Breast epithelium (tissue), 4 donors: ENCODE measurements at regions not wholly inside any gene's neighbourhood (a gene's known extent, or its start where the extent isn't known, plus 50 kb on each side); places are given as distances from the start of the nearest gene placed in this dataset.

Source experiments
- DNase-seq, 2 donors: peaks; one replicate each; pipeline ENCODE4 v3.0.0-alpha.2; 2019; ENCODE audit warnings: low spot score in 2 of 2
- H3K27ac ChIP-seq, 2 donors: fragments of 200-600 bp; sonication (generic) in 1 of 2; one replicate each; pipeline ENCODE4 v1.5.1; 2016 to 2019; ENCODE audit warnings: mild to moderate bottlenecking in 1 of 2
- H3K27me3 ChIP-seq, 2 donors: fragments of 200-600 bp; sonication (generic) in 1 of 2; one replicate each; pipeline versions ENCODE4 v1.5.1 to v1.6.0; 2017 to 2019; ENCODE audit warnings: control low read depth in 1 of 2, mild to moderate bottlenecking in 1 of 2
- H3K36me3 ChIP-seq: fragments of 200-600 bp; one replicate; pipeline ENCODE4 v1.5.1; 2019
- H3K4me1 ChIP-seq, 2 donors: fragments of 200-600 bp; sonication (generic); one replicate each; pipeline ENCODE4 v1.5.1; 2016 to 2019; ENCODE audit warnings: control low read depth in 1 of 2
- H3K4me3 ChIP-seq, 3 donors: fragments of 200-600 bp; sonication (generic); 1 replicate in 2 of 3; 2 replicates in 1 of 3; pipeline ENCODE4 v1.5.1; 2016 to 2019; ENCODE audit warnings: mild to moderate bottlenecking in 3 of 3, moderate library complexity in 2 of 3
- H3K9me3 ChIP-seq, 2 donors: fragments of 200-600 bp; sonication (generic) in 1 of 2; one replicate each; pipeline ENCODE4 v1.5.1; 2016 to 2019; ENCODE audit warnings: control low read depth in 1 of 2
- POLR2A ChIP-seq: fragments of 450-650 bp; IDR thresholded peaks from one replicate; pipeline ENCODE4 v1.6.1; 2016; ENCODE audit warnings: antibody characterized with exemption, mild to moderate bottlenecking, moderate library complexity
- POLR2AphosphoS5 ChIP-seq, 3 donors: sonication (generic); formaldehyde crosslinking; IDR thresholded peaks; one replicate each; pipeline ENCODE4 v1.6.1; 2017; ENCODE audit warnings: antibody characterized with exemption in 3 of 3
- intact Hi-C: fragments of 100-400 bp; cut with DNase I; formaldehyde crosslinking; loops from one replicate; pipeline ENCODE4 v1.15.1; 2023; ENCODE audit warnings: low total_unique reads
- TF ChIP-seq, protein P1 (sequence below), 3 donors: fragments of 450-650 bp; IDR thresholded peaks; one replicate each; pipeline ENCODE4 v1.5.1; 2016 to 2017; ENCODE audit warnings: antibody characterized with exemption in 3 of 3, mild to moderate bottlenecking in 3 of 3, moderate library complexity in 3 of 3

DNA sequence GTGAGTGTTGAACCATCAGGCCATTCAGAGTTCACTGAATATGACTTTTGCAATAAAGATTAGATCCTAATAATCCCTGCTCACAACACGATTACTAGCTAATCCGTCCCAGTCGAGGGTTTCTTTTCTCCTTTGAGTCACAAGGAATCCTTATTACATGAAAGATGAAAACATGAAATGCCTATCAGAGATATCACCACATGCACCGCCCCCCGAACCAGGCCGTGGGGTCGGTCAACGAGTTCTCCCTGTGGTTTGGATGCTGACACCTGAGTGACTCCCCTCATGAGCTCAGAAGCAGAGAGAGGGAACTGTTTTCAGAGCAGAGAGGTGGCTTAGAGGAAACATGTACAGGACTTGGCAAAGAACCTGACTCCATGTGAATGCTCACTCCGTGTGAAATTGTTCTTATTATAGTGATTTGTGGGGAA lies 263.3 kb downstream of the ETS1 start:
- Histone ChIP-seq H3K4me3 (no peak overlapping the region), H3K4me1 (no peaks in the 10 kb centered on the region), H3K36me3 (no peaks in the 10 kb centered on the region), H3K27ac (no peak overlapping the region), H3K27me3 (no peaks in the 10 kb centered on the region), H3K9me3 (no peaks in the 10 kb centered on the region)
- no peak for DNase-seq
- TF ChIP-seq POLR2A (no peak), POLR2AphosphoS5 (IDR thresholded peaks at IDR 0.05) (no peak)
- TF ChIP-seq, protein P1, sequence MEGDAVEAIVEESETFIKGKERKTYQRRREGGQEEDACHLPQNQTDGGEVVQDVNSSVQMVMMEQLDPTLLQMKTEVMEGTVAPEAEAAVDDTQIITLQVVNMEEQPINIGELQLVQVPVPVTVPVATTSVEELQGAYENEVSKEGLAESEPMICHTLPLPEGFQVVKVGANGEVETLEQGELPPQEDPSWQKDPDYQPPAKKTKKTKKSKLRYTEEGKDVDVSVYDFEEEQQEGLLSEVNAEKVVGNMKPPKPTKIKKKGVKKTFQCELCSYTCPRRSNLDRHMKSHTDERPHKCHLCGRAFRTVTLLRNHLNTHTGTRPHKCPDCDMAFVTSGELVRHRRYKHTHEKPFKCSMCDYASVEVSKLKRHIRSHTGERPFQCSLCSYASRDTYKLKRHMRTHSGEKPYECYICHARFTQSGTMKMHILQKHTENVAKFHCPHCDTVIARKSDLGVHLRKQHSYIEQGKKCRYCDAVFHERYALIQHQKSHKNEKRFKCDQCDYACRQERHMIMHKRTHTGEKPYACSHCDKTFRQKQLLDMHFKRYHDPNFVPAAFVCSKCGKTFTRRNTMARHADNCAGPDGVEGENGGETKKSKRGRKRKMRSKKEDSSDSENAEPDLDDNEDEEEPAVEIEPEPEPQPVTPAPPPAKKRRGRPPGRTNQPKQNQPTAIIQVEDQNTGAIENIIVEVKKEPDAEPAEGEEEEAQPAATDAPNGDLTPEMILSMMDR (IDR thresholded peaks at IDR 0.05): no peak
- intact Hi-C loops: no loop called here

DNA sequence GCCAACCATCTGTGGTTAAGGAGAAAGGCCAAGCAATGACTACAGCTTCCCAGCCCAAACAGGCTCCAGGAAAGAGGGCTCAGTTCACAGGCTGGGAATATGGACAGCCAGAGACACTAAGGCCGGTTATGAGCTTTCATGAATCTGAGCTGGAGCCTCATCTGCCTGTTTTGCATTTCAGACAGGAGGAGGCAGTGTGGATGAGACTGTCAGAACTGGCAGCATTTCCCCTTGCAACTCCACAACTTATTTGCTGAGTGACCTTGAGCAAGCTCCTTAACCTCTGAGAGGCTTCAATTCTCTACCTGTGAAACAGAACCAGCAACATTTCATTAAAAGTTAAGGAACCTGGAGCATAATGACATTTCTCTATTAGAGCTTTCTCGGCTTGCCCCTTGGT lies 264.0 kb downstream of the ETS1 start:
- Histone ChIP-seq H3K4me1 (no peaks in the 10 kb centered on the region), H3K4me3 (no peak overlapping the region), H3K9me3 (no peaks in the 10 kb centered on the region), H3K27me3 (no peaks in the 10 kb centered on the region), H3K36me3 (no peaks in the 10 kb centered on the region), H3K27ac (no peak overlapping the region)
- intact Hi-C loops: no loop called here
- no peak for TF ChIP-seq POLR2AphosphoS5 (IDR thresholded peaks at IDR 0.05)
- no peak for TF ChIP-seq POLR2A
- TF ChIP-seq, protein P1 (IDR thresholded peaks at IDR 0.05): no peak
- DNase-seq: no peak

DNA sequence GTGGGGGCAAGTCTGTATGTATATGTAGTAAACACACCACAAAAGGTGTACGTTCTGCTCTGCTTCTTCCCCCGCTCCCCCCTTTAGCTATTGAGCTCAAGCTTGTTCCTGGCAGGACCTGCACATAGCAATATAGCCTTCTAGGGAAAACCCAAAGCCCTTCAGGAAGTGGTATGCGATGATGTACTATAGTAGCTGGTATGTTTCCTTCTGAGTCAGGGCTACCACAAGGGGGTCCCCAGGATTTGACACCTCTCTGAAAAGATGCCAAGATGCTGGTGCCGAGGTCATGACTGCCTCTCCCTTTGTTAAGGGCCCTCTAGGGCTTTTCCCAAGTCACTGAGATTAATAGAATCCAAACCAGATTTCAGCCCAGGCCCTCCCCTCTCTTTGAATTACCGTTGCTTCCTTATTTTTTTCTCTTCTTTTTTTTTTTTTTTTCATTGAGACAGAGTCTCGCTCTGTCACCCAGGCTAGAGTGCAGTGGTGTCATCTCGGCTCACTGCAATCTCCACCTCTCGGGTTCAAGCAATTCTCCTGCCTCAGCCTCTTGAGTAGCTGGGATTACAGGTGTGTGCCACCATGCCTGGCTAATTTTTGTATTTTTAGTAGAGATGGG lies 268.4 kb downstream of the ETS1 start:
- Histone ChIP-seq H3K4me1 (no peaks in the 10 kb centered on the region), H3K27me3 (no peaks in the 10 kb centered on the region), H3K27ac (no peak overlapping the region), H3K36me3 (no peaks in the 10 kb centered on the region), H3K4me3 (no peak overlapping the region), H3K9me3 (peaks cover 7 to 12% of the 10 kb centered on the region in 2 donors)
- intact Hi-C loops: no loop called here
- no peak for DNase-seq
- no peak for TF ChIP-seq POLR2AphosphoS5 (IDR thresholded peaks at IDR 0.05)

DNA sequence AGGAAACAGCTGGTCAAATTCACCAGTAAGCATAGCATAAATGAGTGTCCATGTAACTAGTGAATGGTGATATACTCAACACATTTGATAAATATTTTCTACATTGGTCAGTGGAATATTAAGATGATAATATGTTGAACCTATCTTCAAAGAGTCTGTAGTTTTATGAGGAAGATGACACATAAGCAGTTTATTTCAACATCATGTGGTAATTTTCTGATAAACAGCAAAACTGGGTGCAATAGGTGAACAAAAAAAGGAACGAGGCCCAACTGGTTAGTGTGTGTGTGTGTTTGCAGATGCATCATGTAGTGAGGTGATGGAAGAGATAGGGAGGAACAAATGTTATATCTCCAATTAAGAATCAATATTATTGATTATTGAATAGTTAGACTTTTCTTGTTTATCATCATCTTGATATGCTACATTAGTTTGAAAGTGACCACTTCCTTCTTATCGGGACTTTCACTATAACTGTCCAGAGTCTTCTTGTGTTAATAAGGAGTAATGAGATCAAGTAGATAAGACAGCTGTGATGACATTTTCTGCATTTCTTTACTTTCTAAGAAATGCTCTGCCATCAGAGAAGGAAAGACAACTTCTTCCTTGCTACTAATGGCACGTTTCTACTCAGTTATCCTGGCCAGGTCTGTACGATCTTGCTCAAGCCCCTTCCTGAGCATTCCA lies 270.7 kb downstream of the ETS1 start:
- Histone ChIP-seq H3K27ac (no peak overlapping the region), H3K4me3 (no peak overlapping the region), H3K27me3 (no peaks in the 10 kb centered on the region), H3K36me3 (no peaks in the 10 kb centered on the region), H3K4me1 (no peaks in the 10 kb centered on the region), H3K9me3 (peaks cover 7 to 13% of the 10 kb centered on the region in 2 donors)
- no peak for DNase-seq
- intact Hi-C loops: no loop called here
- TF ChIP-seq POLR2A: no peak
- no peak for TF ChIP-seq POLR2AphosphoS5 (IDR thresholded peaks at IDR 0.05)
- TF ChIP-seq, protein P1 (IDR thresholded peaks at IDR 0.05): no peak

DNA sequence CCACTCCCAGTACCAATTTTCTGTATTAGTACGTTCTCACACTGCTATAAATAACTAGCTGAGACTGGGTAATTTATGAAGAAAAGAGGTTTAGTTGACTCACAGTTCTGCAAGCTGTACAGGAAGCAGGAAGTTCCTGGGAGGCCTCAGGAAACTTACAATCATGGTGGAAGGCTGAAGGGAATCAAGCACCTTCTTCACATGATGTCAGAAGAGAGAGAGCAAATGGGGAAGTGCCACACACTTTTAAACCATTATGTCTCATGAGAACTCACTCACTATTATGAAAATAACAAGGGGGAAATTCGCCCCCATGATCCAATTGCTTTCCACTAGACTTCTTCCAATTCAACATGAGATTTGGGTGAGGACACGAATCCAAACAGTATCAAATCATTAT lies 271.4 kb downstream of the ETS1 start:
- Histone ChIP-seq H3K27me3 (no peaks in the 10 kb centered on the region), H3K36me3 (no peaks in the 10 kb centered on the region), H3K27ac (no peak overlapping the region), H3K9me3 (peaks cover 7 to 13% of the 10 kb centered on the region in 2 donors), H3K4me3 (no peak overlapping the region), H3K4me1 (no peaks in the 10 kb centered on the region)
- DNase-seq: no peak
- TF ChIP-seq POLR2A (no peak), POLR2AphosphoS5 (IDR thresholded peaks at IDR 0.05) (no peak)
- TF ChIP-seq, protein P1 (IDR thresholded peaks at IDR 0.05): no peak
- intact Hi-C loops: no loop called here
